ENCODE measurements at regions not wholly inside any gene's neighbourhood (a gene's known extent, or its start where the extent isn't known, plus 50 kb on each side); places are given as distances from the start of the nearest gene placed in this dataset.

DNA sequence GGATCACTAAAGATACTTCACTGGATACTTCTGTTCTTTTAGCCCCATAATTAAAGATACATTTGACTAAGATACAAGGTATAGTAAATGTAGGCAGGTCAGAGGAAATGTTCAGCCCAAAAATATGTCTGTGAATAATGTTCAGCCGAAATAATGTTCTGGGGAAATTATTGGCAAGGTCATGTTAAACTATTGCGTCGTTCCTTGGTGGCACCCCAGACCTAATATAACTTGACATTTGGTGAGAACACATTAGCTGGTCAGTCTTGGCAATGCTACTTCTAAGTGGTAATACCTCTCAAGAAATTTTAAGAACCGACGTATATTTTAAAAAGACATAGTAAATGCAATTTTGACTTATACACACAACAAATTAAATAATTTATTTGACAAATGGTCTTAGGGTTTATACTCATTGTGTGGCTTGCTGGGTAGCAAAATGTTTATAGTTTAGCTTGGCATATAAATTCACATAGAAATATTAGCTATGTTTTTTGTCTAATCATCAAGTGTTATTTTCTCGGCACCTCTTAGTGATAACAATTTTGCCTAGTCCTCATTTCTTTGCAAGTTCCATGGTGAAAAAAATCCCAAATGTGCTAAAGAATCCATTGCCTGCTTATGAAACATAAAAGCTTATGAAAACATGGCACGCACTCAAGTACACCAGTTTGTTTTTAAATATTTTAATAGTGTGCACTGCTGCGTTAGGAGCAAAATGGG lies 270.3 kb upstream of the NEBL start:
- intact Hi-C loops (cut with DNase I): no loop called here

DNA sequence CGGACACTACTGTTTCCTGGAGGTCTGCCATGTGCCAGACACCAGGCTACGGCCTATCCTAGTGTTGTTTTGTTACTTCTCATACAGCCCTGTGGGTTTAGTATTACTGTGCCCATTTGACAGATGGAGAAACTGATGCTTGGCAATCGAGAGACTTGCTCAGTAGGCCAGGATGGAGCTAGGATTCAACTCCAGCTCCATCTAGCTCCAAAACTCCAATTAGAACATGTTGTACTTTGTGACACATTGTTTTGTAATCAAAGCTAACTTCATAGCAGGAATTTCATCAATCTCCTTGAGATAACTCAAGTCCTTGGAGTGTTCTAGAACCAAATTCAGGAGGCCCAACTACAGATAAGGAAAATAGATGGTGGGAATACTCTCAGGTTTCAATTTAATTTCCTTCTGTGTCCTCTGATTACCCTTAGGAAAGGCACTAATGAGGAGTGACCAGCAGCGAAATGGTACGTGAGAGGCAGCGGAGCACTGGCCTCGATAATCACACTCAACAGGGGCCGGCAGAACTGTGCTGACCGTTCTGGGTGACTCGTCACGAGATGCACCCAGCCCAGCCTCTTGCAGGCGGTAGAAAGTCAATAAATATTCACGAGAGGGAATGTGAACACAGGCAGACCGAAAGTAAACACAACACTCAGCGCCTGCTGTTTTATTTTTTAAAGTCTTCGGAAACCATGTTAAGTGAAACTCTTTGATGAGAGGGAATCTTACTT lies 269.6 kb upstream of the NEBL start:
- intact Hi-C loops (cut with DNase I): no loop called here
- DNase-seq (ENCODE audit: low spot score): no peak

More for the DNA sequence above, 270.3 kb upstream of the NEBL start:
- no peak for DNase-seq (ENCODE audit: low spot score)

DNA sequence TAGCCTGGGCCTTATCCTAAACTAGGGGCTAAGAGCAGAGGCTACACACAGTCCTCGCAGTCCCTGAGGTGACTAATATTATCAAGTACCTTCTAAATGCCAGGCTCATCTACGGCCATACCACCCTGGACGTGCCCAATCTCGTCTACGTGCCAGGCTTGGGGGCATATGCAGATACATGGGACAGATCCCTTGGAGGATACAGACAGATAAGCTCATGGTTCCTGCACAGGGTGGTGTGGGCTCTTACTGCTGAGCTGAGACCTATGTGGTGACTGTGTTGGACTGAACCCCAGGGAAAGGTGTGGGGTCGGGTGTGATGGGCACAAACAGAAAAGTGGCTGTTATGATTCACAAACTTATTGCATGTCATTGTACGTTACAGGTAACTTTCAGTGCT lies 268.4 kb upstream of the NEBL start:
- intact Hi-C loops (cut with DNase I): no loop called here
- no peak for DNase-seq (ENCODE audit: low spot score)

DNA sequence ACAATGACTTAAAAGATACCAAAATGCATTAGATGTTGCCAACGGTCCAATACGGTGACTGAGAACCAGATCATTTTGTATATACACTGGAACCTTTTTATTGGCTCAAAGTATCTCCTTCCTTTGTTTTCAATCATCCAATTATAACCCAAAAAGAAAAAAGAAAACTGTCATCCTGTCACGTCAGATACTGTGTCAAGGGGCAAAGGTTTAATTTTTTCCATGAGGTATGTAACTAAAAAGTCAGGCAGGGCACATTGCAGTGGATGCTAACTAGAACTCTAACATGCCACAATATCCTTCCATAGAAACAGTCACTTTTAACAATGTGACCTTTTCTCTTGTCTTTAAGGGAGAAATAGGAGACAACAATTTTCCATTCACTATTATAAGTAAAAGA lies 267.6 kb upstream of the NEBL start:
- DNase-seq (ENCODE audit: low spot score): no peak
- intact Hi-C loops (cut with DNase I): no loop called here

DNA sequence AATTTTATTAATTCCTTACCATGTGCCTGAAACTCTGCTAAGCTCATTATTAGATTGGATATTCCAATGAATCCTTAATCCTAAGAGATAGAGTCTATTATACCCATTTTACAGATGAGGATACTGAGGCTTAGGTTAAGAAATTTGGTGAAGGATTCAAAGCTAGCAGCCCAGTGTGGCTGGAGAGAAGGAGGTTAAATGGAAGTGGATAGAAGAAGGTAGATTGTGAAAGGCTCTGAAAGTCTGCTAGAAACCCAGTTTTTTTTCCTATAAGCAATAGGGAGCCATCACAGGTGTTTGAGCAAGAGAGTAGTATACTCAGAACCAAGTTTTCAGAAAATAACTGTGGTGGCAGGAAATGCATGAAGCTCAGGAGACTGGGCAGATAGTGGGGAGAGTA lies 265.8 kb upstream of the NEBL start:
- intact Hi-C loops (cut with DNase I): no loop called here
- no peak for DNase-seq (ENCODE audit: low spot score)

DNA sequence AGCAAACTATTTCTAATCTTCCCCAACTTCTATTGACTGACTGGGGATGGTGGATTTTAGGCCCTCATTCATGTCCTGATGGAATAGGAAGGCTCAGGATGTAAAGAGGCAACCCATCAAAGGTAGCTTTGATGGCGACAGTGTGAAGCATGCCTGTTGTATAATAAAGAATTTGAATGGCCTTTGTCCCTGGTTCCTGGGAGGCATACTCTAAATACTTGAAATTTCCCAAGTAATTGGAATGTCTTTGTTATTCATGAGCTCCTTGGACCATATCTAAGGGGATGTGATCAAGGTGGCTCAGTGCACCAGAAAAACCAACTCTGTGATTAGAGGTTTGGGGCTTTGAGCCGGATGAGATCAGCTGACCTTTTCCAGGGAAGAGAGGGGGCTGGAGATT lies 264.5 kb upstream of the NEBL start:
- DNase-seq (ENCODE audit: low spot score): no peak
- intact Hi-C loops (cut with DNase I): no loop called here

DNA sequence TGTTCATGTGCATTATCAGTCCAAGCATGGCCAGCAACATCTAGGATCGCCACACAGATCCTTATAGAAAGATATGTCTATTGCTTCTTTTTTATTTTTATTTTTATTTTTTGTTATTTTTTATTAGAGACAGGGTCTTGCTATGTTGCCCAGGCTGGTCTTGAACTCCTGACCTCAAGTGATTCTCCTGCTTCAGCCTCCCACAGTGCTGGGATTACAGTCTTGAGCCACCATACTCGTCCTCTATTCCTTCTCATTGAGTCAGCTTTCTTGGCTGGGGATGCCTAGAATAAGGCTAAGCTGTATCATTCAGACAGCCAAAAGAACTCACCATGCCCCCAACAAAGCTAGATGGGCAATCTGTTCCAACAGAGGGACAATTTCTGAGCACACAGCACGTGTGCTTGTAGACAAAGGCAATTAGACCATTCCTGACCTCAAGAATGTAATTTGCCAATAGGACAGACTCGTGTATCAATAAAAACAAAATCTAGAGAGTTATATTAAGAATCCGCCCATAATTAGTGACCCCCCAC lies 264.0 kb upstream of the NEBL start:
- DNase-seq (ENCODE audit: low spot score): no peak
- intact Hi-C loops (cut with DNase I): no loop called here

DNA sequence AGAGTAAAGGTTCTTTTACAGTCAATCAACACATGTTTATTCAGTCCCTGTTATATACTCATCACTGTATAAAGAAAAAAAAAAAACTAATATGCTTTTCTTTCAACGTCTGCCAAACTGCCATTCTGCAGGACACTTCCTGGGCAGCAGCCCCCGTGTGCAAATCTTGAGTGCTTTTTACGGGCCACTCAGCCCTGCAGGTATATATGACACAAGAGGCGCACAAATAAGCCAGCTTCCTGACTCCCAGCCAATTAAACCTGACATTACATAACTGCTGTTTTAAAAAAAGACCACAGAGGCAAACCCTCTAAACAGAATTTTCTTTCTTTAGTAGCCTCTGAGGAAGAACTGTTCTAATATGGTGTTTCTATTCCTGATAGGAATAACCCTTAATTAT lies 263.0 kb upstream of the NEBL start:
- DNase-seq (ENCODE audit: low spot score): no peak
- intact Hi-C loops (cut with DNase I): no loop called here

DNA sequence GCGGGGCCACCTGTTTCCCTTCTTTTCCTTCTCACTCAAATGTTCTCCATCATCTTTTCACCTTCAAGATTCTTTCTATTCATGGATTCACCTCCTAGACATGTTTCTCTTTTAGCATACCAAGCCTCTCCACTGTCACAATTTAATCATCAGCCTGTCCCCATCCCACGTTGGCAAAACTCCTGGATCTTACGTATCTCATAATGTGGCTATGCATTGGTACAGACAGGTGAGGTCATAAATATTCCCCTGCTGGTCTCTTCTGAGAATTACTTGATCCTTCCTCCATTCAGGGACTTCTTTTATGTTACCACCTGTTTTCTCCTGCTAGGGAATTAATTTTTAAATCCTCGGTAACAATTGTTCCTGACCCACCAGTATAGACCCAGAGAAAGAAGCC lies 262.6 kb upstream of the NEBL start:
- DNase-seq (ENCODE audit: low spot score): no peak
- intact Hi-C loops (cut with DNase I): no loop called here

DNA sequence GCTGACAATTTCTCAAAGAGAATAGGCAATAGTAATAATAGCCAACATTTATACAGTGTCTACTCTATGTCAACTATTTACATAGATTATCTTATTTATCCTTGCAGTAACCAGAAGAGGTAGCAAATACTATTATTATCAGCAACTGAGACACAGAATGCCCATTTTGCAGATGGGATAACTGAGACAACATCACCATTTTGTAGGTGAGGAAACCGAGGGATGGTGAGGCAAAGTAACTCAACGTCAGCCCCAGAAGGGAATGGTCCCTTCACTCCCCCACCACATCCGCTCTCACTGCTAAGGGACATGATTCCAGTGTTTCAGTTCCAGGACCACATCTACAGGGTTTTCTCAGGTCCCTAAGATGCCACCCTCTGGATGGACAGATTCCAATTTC lies 261.2 kb upstream of the NEBL start:
- DNase-seq (ENCODE audit: low spot score): no peak
- intact Hi-C loops (cut with DNase I): no loop called here

DNA sequence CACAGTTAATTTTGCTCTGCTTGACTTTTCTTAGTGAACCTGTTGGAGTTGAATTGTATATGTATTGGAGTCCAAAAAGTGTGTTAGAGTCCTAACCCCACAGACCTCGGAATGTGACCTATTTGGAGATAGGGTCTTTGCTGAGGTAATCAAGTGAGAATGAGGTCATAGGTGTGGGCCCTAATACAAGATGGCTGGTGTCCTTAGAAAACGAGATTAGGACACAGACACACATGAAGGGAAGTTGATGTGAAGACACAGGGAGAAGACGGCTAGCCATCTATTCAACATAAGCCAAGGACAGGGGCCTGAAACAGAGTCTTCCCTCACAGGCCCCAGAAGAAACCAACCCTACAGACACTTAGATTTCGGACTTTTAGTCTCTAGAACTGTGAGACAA lies 260.6 kb upstream of the NEBL start:
- DNase-seq (ENCODE audit: low spot score): no peak
- intact Hi-C loops (cut with DNase I): no loop called here

DNA sequence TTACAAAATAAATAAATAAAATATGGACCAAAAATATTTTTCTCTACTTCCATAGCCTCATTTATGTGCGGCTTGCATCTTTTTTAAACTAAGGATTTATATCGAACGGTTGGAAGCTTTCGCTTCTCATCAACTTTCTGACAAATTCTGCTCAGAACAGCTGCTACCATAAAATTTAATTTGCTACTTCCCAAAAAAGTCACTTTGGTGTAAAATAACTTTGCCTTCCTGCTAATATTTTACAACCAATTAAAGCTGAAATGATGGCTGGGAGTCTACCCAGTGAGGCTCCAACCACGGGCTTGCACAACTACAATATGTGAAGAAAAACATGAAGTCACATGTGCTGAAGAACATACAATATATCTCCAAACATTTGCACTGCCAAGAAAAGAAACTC lies 253.1 kb upstream of the NEBL start:
- intact Hi-C loops (cut with DNase I): no loop called here
- DNase-seq (ENCODE audit: low spot score): no peak

DNA sequence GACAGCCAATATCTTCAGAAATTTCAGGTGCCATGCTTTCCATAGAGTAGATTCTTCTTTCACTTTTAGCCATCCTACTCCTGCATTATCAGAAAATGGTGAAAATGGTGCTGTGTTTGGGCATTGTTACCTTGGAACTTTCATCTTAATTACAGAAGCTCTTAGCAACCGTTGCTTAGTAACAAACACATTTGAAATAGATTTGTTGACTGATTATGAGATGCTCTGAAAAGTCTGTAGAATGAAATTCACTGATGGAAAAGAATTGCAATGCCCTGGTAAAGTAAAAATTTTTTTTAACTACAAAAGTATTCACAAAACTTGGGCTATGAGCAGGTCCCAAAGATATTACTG lies 249.3 kb upstream of the NEBL start:
- intact Hi-C loops (cut with DNase I): no loop called here
- no peak for DNase-seq (ENCODE audit: low spot score)

DNA sequence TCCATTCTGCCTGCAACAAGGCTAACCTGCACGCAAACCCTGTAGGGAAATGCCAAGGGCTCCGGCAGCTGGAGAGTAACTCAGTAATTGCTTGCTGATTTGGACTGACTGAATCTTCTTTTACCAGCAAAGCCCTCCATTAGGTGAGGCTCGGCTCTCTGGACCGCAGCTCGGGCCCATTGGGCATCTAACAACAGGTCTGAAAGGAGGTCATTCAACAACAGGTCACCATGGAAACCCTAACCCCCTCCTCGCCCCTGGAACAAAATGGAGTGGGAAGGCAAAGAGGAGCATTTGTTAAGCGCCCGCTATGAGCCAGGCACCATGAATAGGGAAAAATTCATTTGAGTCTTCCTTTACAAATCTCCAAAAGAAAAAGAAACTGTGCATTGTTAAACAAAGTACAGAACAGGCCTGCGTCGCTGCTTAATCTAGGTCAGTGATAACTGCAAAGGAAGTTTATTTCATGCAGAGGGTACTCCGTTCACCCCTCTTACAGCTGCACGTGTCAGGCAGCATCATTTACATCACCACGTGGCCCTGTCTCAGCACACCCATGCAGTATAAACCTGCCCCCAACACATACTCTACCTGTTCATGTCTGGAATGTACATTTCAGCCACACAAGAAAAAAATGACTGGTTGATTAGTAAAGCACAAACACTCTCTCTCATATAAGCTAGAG lies 248.8 kb upstream of the NEBL start:
- DNase-seq (ENCODE audit: low spot score): no peak
- intact Hi-C loops (cut with DNase I): no loop called here

DNA sequence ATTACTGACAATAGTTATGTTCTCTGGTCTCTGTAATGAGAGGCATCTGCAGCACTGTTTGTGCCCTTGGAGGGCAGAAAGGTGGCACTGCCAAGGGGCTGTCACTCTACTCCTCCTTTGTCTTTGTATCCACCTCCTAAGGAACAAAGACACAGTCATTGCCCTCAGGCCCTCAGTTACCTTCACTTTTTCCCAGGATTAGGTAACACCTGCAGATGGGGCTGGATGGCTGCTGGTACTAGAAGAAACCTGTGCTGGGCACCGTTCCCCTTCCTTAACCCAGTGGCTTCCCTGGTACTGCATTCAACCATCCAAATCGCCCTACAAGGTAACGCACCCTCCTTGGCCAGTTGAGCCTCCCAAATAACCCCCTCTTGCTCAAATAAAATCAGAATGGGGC lies 246.9 kb upstream of the NEBL start:
- intact Hi-C loops (cut with DNase I): no loop called here
- no peak for DNase-seq (ENCODE audit: low spot score)

DNA sequence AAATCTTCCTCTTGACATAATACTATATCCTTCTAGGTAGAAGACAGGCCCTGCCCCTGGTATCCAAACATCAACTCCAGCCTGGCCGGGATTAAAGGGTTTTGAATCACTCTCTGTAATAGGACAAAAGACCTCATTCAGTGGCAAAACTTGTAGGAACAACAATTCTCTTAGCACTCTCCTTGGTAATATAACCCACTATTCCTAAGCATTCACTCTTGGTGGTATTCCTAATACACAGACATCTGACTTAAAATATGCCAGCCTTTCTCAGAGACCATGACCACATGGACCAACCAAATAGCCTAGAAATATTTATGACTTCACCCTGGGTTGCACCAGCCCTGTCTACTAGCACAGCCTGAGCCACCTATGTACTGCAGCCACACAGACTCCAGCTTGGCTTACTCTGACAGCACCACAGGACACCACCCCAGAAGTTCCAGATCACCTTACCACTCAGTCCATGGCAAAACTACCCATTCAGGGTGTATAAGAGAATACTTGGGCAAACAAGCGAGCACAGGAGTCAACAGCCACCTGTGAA lies 244.9 kb upstream of the NEBL start:
- DNase-seq (ENCODE audit: low spot score): no peak
- intact Hi-C loops (cut with DNase I): no loop called here

DNA sequence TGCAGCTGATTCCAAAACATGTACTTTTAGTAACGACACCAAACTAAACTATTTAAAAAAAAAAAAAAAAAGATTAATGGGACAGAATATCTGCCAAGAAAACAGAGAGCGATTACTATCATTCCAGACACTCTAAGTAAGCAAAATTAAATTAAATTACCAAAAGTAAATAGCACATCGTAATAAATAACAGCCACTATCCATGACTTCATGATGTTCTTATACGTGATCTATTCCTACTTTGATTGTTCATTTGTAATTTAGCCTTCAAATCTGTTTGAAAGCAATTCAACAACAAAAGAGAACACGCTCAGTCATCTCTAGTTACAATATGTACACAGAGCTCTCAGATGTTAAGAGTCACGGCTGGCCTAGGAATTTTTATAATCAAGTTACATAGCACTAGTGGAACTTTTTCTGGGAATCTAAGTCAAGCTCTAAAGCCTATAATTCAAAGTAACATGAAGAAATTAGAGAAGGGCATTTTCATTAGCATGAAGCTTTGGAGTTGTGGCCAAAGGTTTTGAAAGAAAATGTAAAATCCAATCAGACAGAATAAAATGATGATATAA lies 241.7 kb upstream of the NEBL start:
- no peak for DNase-seq (ENCODE audit: low spot score)
- intact Hi-C loops (cut with DNase I): no loop called here

DNA sequence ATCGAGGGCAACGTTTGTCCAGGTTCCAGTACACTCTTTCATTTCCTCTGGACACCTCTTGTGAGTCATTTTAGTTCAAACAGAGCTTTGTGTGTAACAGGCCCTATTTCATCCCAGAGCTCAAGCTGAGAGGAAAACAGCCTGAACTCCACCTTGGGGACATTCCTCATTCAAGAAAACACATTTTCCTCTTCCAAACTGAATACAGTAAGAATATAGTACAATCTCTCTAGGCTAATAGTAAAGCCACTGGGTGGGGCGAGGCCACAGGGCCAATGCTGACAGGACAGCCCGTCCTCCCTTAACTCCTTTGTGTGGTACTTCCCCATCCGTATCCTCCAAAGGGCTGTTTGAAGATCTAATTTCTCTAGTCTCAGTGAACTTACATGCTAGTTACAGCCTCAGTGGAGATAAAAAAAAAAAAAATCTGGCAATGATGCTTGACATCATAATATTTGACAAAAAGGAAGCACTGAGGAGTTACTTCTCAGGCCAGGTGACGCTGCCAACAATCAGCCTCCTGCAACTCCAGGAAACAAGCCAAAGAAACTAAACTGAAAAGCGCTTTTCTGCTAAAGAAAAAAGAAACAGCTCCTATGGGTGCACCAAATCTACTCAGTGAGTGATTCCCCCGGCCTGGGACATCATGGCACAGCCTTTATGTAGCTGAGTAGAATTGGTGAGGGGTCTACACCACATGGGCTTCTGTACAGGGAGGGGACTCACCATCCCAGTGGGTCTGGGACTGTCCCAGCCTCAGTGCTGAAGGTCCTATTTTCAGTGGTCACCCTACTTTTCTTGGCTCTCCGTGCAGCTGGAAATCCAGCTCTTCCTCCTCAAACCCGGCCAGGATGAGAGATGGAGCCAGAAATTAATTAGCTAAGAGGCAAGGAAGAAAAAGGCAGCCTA lies 238.2 kb upstream of the NEBL start:
- no peak for DNase-seq (ENCODE audit: low spot score)
- intact Hi-C loops (cut with DNase I): no loop called here

DNA sequence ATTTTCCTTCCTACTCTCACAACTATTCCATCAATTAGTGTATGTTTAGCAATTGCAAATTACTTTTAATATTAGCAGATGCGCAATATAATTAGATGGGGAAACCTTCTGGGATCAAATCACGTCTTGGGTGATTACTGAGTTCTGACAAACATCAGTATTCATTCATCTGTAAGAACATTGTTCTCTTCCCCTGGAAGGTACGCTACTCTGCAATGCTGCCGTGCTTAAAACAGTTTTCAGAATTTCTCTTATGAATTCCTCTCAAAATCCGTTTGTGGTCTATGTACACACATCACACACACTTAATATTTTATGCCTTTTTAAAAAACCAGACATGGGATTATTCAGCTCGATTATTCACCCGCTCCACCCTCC lies 237.5 kb upstream of the NEBL start:
- no peak for DNase-seq (ENCODE audit: low spot score)
- intact Hi-C loops (cut with DNase I): no loop called here
